Nephron progenitor cell (in vitro differentiated cells): ENCODE measurements at regions not wholly inside any gene's neighbourhood (a gene's known extent, or its start where the extent isn't known, plus 50 kb on each side); places are given as distances from the start of the nearest gene placed in this dataset.

Experiments used
- DNase-seq: peaks from one replicate; pipeline ENCODE4 v3.0.0; 2021
- H3K27ac Mint-ChIP-seq: 2 replicates; pipeline ENCODE4 v1.8.0; 2021; ENCODE audit warnings: mild to moderate bottlenecking, moderate library complexity, mixed read lengths
- H3K27me3 Mint-ChIP-seq: 2 replicates; pipeline ENCODE4 v1.8.0; 2021; ENCODE audit warnings: mild to moderate bottlenecking, low read depth, mixed read lengths; ENCODE audit not compliant: poor library complexity
- H3K36me3 Mint-ChIP-seq: 2 replicates; pipeline ENCODE4 v1.8.0; 2021; ENCODE audit warnings: low read depth, mixed read lengths
- H3K4me1 Mint-ChIP-seq: 2 replicates; pipeline ENCODE4 v1.8.0; 2021; ENCODE audit warnings: mixed read lengths
- H3K4me3 Mint-ChIP-seq: 2 replicates; pipeline ENCODE4 v1.8.0; 2021; ENCODE audit warnings: mild to moderate bottlenecking, moderate library complexity, mixed read lengths
- H3K9me3 Mint-ChIP-seq: 2 replicates; pipeline ENCODE4 v1.8.0; 2021; ENCODE audit warnings: mild to moderate bottlenecking, moderate library complexity, mixed read lengths
- TF ChIP-seq, protein P1 (sequence below): fragments of 200-600 bp; sonication (generic); IDR thresholded peaks from 2 replicates; pipeline ENCODE4 v1.5.0; 2021; ENCODE audit warnings: antibody characterized with exemption

GRCh38 chr10:2659660-2660209 is 407.6 kb upstream of the PFKP start:
- H3K27me3 Mint-ChIP-seq, result peaks cover 13% of the 10 kb centered on the region
- H3K27ac Mint-ChIP-seq, result no peak overlapping the region
- H3K9me3 Mint-ChIP-seq, result no peaks in the 10 kb centered on the region
- H3K4me3 Mint-ChIP-seq, result no peak overlapping the region
- DNase-seq, result no peak
- no peaks in the 10 kb centered on the region for H3K36me3 Mint-ChIP-seq
- peaks cover 7% of the 10 kb centered on the region for H3K4me1 Mint-ChIP-seq
- TF ChIP-seq, protein P1, sequence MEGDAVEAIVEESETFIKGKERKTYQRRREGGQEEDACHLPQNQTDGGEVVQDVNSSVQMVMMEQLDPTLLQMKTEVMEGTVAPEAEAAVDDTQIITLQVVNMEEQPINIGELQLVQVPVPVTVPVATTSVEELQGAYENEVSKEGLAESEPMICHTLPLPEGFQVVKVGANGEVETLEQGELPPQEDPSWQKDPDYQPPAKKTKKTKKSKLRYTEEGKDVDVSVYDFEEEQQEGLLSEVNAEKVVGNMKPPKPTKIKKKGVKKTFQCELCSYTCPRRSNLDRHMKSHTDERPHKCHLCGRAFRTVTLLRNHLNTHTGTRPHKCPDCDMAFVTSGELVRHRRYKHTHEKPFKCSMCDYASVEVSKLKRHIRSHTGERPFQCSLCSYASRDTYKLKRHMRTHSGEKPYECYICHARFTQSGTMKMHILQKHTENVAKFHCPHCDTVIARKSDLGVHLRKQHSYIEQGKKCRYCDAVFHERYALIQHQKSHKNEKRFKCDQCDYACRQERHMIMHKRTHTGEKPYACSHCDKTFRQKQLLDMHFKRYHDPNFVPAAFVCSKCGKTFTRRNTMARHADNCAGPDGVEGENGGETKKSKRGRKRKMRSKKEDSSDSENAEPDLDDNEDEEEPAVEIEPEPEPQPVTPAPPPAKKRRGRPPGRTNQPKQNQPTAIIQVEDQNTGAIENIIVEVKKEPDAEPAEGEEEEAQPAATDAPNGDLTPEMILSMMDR, result no peak

DNA sequence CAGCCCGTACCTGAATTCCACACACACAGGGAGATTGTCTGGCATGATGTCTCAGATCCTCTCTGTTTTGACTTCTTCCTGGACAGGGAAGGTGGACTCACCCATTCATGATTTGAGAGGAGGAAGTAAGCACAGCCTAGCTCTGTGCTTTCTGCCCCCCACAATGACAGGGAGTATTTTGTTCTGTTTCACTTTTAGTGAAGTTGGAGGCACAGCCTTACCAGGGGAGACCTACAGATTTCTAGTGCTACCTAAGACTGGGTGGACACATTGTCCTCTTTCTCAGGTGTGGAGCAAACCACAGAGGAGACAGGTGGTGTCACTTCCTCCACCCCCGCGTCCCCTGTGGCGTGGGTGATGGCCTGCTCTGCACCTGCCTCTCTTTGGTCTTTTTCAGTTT is 408.6 kb upstream of the PFKP start:
- H3K27ac Mint-ChIP-seq, result no peak overlapping the region
- no peaks in the 10 kb centered on the region for H3K36me3 Mint-ChIP-seq
- H3K4me3 Mint-ChIP-seq, result no peak overlapping the region
- peaks cover 7% of the 10 kb centered on the region for H3K4me1 Mint-ChIP-seq
- DNase-seq, result no peak
- H3K27me3 Mint-ChIP-seq, result peaks cover 13% of the 10 kb centered on the region
- H3K9me3 Mint-ChIP-seq, result no peaks in the 10 kb centered on the region
- TF ChIP-seq, protein P1, result no peak

DNA sequence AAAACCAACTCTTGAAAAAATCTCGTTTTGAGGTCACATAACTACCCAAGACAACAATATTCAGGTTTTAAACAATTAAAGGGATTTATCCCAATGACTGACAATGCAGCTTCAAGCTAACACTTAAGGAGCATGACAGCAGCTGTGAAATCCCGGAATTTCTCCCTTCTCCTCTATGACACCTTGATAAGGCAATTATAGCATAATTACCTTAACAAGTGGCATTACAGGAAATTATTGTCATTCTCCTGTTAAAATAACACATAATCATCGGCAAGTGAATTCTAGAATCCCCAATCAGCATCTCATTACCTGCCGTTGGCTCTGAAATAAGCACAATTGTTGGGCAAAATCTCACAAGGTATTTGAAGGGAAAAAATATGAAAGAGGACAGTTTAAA is 417.0 kb upstream of the PFKP start:
- H3K4me3 Mint-ChIP-seq, result no peak overlapping the region
- H3K27ac Mint-ChIP-seq, result no peak overlapping the region
- no peak for DNase-seq
- no peaks in the 10 kb centered on the region for H3K9me3 Mint-ChIP-seq
- TF ChIP-seq, protein P1, result no peak
- no peaks in the 10 kb centered on the region for H3K4me1 Mint-ChIP-seq
- H3K27me3 Mint-ChIP-seq, result no peaks in the 10 kb centered on the region
- H3K36me3 Mint-ChIP-seq, result no peaks in the 10 kb centered on the region

DNA sequence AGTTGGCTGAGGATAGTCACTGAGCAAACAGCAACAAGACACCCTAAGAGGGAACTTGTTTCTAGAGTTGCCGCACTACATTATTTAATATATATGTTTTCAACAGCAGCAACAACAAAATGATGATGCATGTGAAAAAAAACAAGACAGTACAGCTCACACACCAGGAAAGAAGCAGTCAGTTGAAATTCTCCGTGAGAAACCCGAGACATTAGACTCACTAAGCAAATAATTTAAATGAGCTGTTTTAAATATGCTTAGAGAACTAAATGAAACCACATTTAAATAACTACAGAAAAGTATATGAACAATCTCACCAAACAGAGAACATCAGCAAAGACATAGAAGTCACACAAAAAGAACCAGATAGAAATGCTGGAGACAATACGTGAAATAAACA is 426.3 kb upstream of the PFKP start:
- H3K27me3 Mint-ChIP-seq, result peaks cover 9% of the 10 kb centered on the region
- TF ChIP-seq, protein P1, result no peak
- no peak for DNase-seq
- H3K9me3 Mint-ChIP-seq, result no peaks in the 10 kb centered on the region
- no peaks in the 10 kb centered on the region for H3K36me3 Mint-ChIP-seq
- H3K4me1 Mint-ChIP-seq, result no peaks in the 10 kb centered on the region
- H3K4me3 Mint-ChIP-seq, result no peak overlapping the region
- no peak overlapping the region for H3K27ac Mint-ChIP-seq

- H3K4me3 Mint-ChIP-seq, result no peak overlapping the region
- H3K4me1 Mint-ChIP-seq, result no peaks in the 10 kb centered on the region
- no peaks in the 10 kb centered on the region for H3K9me3 Mint-ChIP-seq
- TF ChIP-seq, protein P1, result no peak
- H3K27me3 Mint-ChIP-seq, result peaks cover 7% of the 10 kb centered on the region
- no peak for DNase-seq
- no peaks in the 10 kb centered on the region for H3K36me3 Mint-ChIP-seq
- H3K27ac Mint-ChIP-seq, result no peak overlapping the region
These were observed 433.7 kb upstream of the PFKP start for GRCh38 chr10:2633630-2634029.

- H3K4me3 Mint-ChIP-seq, result no peak overlapping the region
- no peaks in the 10 kb centered on the region for H3K9me3 Mint-ChIP-seq
- no peaks in the 10 kb centered on the region for H3K36me3 Mint-ChIP-seq
- no peak overlapping the region for H3K27ac Mint-ChIP-seq
- H3K4me1 Mint-ChIP-seq, result no peaks in the 10 kb centered on the region
- peaks cover 7% of the 10 kb centered on the region for H3K27me3 Mint-ChIP-seq
- no peak for DNase-seq
- TF ChIP-seq, protein P1, result no peak
These were observed 435.7 kb upstream of the PFKP start for GRCh38 chr10:2631557-2632205.
